ENCODE measurements at regions not wholly inside any gene's neighbourhood (a gene's known extent, or its start where the extent isn't known, plus 50 kb on each side); places are given as distances from the start of the nearest gene placed in this dataset.

DNA sequence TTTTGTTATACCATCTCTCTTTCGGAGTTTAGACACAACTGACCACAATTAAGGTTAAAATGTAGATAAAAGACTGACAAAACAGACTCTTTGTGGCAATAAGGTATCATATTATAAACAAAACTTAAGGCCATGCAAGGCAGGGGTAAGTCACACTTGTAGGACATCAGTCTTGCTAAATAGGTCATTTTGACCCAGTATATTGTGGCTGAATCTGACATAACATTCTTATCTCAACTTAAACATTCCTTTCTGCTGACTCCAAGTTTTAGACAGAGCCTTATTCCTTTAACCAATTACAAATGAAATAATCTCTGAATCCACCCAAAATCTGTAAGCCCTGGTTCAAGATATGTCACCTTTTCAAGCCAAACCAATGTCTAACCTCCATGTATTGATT lies 733.4 kb upstream of the B3GALT2 start:
- TF ChIP-seq, protein P1, sequence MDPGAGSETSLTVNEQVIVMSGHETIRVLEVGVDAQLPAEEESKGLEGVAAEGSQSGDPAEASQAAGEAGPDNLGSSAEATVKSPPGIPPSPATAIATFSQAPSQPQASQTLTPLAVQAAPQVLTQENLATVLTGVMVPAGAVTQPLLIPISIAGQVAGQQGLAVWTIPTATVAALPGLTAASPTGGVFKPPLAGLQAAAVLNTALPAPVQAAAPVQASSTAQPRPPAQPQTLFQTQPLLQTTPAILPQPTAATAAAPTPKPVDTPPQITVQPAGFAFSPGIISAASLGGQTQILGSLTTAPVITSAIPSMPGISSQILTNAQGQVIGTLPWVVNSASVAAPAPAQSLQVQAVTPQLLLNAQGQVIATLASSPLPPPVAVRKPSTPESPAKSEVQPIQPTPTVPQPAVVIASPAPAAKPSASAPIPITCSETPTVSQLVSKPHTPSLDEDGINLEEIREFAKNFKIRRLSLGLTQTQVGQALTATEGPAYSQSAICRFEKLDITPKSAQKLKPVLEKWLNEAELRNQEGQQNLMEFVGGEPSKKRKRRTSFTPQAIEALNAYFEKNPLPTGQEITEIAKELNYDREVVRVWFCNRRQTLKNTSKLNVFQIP (CRISPR knock-in tag; IDR thresholded peaks at IDR 0.05; ENCODE audit: borderline replicate concordance, low read depth) = no peak
- TF ChIP-seq SNAI2 (CRISPR knock-in tag; IDR thresholded peaks at IDR 0.05) (no peak), ZFP30 (CRISPR knock-in tag; IDR thresholded peaks at IDR 0.05) (no peak), RARB (CRISPR knock-in tag; IDR thresholded peaks at IDR 0.05) (no peak), BACH2 (CRISPR knock-in tag; IDR thresholded peaks at IDR 0.05; ENCODE audit: borderline replicate concordance) (no peak), ZNF70 (CRISPR knock-in tag; IDR thresholded peaks at IDR 0.05) (no peak), CSDC2 (CRISPR knock-in tag; IDR thresholded peaks at IDR 0.05) (no peak), PPARA (CRISPR knock-in tag; IDR thresholded peaks at IDR 0.05; ENCODE audit: borderline replicate concordance) (no peak), ZFP3 (CRISPR knock-in tag; IDR thresholded peaks at IDR 0.05) (no peak)
- TF ChIP-seq, protein P2, sequence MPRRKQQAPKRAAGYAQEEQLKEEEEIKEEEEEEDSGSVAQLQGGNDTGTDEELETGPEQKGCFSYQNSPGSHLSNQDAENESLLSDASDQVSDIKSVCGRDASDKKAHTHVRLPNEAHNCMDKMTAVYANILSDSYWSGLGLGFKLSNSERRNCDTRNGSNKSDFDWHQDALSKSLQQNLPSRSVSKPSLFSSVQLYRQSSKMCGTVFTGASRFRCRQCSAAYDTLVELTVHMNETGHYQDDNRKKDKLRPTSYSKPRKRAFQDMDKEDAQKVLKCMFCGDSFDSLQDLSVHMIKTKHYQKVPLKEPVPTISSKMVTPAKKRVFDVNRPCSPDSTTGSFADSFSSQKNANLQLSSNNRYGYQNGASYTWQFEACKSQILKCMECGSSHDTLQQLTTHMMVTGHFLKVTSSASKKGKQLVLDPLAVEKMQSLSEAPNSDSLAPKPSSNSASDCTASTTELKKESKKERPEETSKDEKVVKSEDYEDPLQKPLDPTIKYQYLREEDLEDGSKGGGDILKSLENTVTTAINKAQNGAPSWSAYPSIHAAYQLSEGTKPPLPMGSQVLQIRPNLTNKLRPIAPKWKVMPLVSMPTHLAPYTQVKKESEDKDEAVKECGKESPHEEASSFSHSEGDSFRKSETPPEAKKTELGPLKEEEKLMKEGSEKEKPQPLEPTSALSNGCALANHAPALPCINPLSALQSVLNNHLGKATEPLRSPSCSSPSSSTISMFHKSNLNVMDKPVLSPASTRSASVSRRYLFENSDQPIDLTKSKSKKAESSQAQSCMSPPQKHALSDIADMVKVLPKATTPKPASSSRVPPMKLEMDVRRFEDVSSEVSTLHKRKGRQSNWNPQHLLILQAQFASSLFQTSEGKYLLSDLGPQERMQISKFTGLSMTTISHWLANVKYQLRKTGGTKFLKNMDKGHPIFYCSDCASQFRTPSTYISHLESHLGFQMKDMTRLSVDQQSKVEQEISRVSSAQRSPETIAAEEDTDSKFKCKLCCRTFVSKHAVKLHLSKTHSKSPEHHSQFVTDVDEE (CRISPR knock-in tag; IDR thresholded peaks at IDR 0.05) = no peak
- TF ChIP-seq, protein P3, sequence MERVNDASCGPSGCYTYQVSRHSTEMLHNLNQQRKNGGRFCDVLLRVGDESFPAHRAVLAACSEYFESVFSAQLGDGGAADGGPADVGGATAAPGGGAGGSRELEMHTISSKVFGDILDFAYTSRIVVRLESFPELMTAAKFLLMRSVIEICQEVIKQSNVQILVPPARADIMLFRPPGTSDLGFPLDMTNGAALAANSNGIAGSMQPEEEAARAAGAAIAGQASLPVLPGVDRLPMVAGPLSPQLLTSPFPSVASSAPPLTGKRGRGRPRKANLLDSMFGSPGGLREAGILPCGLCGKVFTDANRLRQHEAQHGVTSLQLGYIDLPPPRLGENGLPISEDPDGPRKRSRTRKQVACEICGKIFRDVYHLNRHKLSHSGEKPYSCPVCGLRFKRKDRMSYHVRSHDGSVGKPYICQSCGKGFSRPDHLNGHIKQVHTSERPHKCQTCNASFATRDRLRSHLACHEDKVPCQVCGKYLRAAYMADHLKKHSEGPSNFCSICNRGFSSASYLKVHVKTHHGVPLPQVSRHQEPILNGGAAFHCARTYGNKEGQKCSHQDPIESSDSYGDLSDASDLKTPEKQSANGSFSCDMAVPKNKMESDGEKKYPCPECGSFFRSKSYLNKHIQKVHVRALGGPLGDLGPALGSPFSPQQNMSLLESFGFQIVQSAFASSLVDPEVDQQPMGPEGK (CRISPR knock-in tag; IDR thresholded peaks at IDR 0.05; ENCODE audit: borderline replicate concordance) = no peak
